HG02885 (cell line): ENCODE measurements at regions not wholly inside any gene's neighbourhood (a gene's known extent, or its start where the extent isn't known, plus 50 kb on each side); places are given as distances from the start of the nearest gene placed in this dataset.
"Not testable (repeated sequence)": the region's sequence is repeated elsewhere in the genome, so short reads cannot be mapped to it uniquely, and the experiment has no call there.

Experiments
- ATAC-seq: cut with Tn5 transposase; IDR thresholded peaks from one replicate; pipeline ENCODE4 v1.9.1; 2021; ENCODE audit warnings: mild to moderate bottlenecking; ENCODE audit not compliant: unreplicated experiment, poor library complexity

GRCh38 chr7:25431956-25432450 is 203.7 kb upstream of the NPVF start:
- no peak for ATAC-seq

- no peak for ATAC-seq
Measured at GRCh38 chr7:25432807-25433206, 204.5 kb upstream of the NPVF start.

GRCh38 chr7:25436413-25436812 is 208.1 kb upstream of the NPVF start:
- ATAC-seq: no peak

GRCh38 chr7:25437308-25437707 is 209.0 kb upstream of the NPVF start:
- no peak for ATAC-seq

- ATAC-seq: no peak
Measured at GRCh38 chr7:25444991-25445390, 216.7 kb upstream of the NPVF start.

- ATAC-seq: no peak
Measured at GRCh38 chr7:25448301-25448700, 220.0 kb upstream of the NPVF start.

- ATAC-seq: no peak
Measured at GRCh38 chr7:25454020-25454419, 225.7 kb upstream of the NPVF start.

- ATAC-seq: no peak
Measured at GRCh38 chr7:25454562-25455041, 226.3 kb upstream of the NPVF start.

GRCh38 chr7:25455683-25456251 is 227.5 kb upstream of the NPVF start:
- no peak for ATAC-seq

GRCh38 chr7:25456467-25457171 is 228.3 kb upstream of the NPVF start:
- ATAC-seq: no peak

- ATAC-seq: no peak
Measured at GRCh38 chr7:25459057-25459456, 230.8 kb upstream of the NPVF start.

GRCh38 chr7:25460433-25460832 is 232.1 kb upstream of the NPVF start:
- no peak for ATAC-seq

GRCh38 chr7:25469669-25470068 is 241.4 kb upstream of the NPVF start:
- no peak for ATAC-seq

GRCh38 chr7:25476863-25477499 is 248.7 kb upstream of the NPVF start:
- no peak for ATAC-seq

GRCh38 chr7:25478221-25478620 is 249.9 kb upstream of the NPVF start:
- not testable (repeated sequence) for ATAC-seq

- no peak for ATAC-seq
Measured at GRCh38 chr7:25478925-25479324, 250.6 kb upstream of the NPVF start.

- ATAC-seq: no peak
Measured at GRCh38 chr7:25481891-25482290, 253.6 kb upstream of the NPVF start.

GRCh38 chr7:25482631-25483030 is 254.3 kb upstream of the NPVF start:
- no peak for ATAC-seq

- no peak for ATAC-seq
Measured at GRCh38 chr7:25485026-25485425, 256.7 kb upstream of the NPVF start.

- ATAC-seq: no peak
Measured at GRCh38 chr7:25486656-25487055, 258.4 kb upstream of the NPVF start.

GRCh38 chr7:25493805-25494366 is 265.6 kb upstream of the NPVF start:
- ATAC-seq: no peak
